SKM-1 treated with dmso at 0.1 percent for 144 hours (cell line): ENCODE measurements at regions not wholly inside any gene's neighbourhood (a gene's known extent, or its start where the extent isn't known, plus 50 kb on each side); places are given as distances from the start of the nearest gene placed in this dataset.

Source experiments
- DNase-seq: peaks from one replicate; lab custom pipeline; 2025; ENCODE audit not compliant: unreplicated experiment; lab: John Stamatoyannopoulos, UW

GRCh38 chr4:3685081-3685645 is 81.0 kb upstream of the ADRA2C start:
- DNase-seq = no peak

GRCh38 chr4:3684546-3684945 is 81.6 kb upstream of the ADRA2C start:
- no peak for DNase-seq

GRCh38 chr4:3683744-3684421 is 82.3 kb upstream of the ADRA2C start:
- DNase-seq = no peak

GRCh38 chr4:3683077-3683743 is 83.0 kb upstream of the ADRA2C start:
- DNase-seq = no peak

- DNase-seq = no peak
Observed at GRCh38 chr4:3682236-3683076, 83.7 kb upstream of the ADRA2C start.

- DNase-seq = no peak
Observed at GRCh38 chr4:3681191-3681590, 85.0 kb upstream of the ADRA2C start.

- DNase-seq = no peak
Observed at GRCh38 chr4:3680656-3681055, 85.5 kb upstream of the ADRA2C start.

GRCh38 chr4:3679851-3680311 is 86.3 kb upstream of the ADRA2C start:
- DNase-seq = no peak

- no peak for DNase-seq
Observed at GRCh38 chr4:3679071-3679825, 86.9 kb upstream of the ADRA2C start.

GRCh38 chr4:3677748-3678070 is 88.5 kb upstream of the ADRA2C start:
- DNase-seq = peak; percentile 76

- no peak for DNase-seq
Observed at GRCh38 chr4:3676907-3677747, 89.1 kb upstream of the ADRA2C start.

- DNase-seq = no peak
Observed at GRCh38 chr4:3676196-3676595, 90.0 kb upstream of the ADRA2C start.

GRCh38 chr4:3675251-3676115 is 90.7 kb upstream of the ADRA2C start:
- no peak for DNase-seq

- no peak for DNase-seq
Observed at GRCh38 chr4:3674479-3674851, 91.7 kb upstream of the ADRA2C start.

GRCh38 chr4:3673716-3674478 is 92.3 kb upstream of the ADRA2C start:
- no peak for DNase-seq

- DNase-seq = no peak
Observed at GRCh38 chr4:3673176-3673575, 93.0 kb upstream of the ADRA2C start.

- DNase-seq = no peak
Observed at GRCh38 chr4:3672465-3672831, 93.7 kb upstream of the ADRA2C start.
